ENCODE measurements at regions not wholly inside any gene's neighbourhood (a gene's known extent, or its start where the extent isn't known, plus 50 kb on each side); places are given as distances from the start of the nearest gene placed in this dataset.

- DNase-seq, result no peak
Observed at GRCh38 chr15:88378188-88378637, 89.0 kb downstream of the MRPL46 start.

DNA sequence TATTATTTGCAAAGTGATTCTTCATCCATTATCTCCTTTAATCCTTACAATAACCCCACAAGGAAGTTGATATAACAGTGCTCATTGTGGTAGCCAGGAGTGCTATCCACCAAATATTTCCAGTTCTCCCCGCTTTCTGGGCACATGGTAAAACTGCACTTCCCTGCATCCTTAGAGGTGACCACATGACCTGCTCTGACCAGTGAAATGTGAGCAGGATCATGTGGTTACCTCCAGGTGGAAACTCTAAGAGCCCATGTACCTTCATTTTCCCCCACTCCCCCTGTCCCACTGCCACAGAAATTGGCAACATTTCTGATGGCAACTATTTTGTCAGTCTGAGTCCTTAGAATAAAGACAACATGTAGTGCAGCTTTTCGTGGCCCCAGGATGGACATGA lies 89.7 kb downstream of the MRPL46 start:
- no peak for DNase-seq

GRCh38 chr15:88376574-88377174 lies 90.5 kb downstream of the MRPL46 start:
- DNase-seq, result no peak

- DNase-seq, result no peak
Observed at GRCh38 chr15:88375234-88375927, 91.8 kb downstream of the MRPL46 start.

GRCh38 chr15:88365124-88365523 lies 102.1 kb downstream of the MRPL46 start:
- no peak for DNase-seq

DNA sequence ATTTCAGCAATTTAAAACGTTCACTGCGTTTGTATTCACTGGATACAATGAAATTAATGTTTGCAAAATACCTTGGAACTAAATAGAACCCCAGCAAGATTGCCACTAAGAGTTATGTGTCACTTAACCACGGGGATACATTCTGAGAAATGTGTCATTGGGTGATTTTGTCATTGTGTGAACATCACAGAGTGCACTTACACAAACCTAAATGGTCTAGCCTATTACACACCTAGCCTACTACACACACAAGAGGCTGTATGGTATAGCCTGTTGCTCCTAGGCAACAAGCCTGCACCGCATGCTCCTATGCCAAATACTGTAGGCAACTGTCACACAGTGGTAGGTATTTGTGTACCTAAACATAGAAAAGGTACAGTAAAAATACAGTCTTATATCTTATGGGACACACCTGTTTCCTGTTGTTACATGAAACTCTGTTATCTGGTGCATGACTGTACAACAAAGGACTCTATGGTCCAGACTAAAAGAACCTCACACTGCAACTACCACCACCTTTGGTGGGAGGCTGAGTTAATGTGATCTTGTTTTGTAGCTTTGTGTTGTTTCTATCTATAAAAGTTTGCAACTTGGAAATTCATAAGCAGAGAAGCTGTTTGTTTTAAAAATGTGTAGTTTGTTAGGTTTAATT lies 92.2 kb upstream of the NTRK3 start:
- DNase-seq, result no peak

DNA sequence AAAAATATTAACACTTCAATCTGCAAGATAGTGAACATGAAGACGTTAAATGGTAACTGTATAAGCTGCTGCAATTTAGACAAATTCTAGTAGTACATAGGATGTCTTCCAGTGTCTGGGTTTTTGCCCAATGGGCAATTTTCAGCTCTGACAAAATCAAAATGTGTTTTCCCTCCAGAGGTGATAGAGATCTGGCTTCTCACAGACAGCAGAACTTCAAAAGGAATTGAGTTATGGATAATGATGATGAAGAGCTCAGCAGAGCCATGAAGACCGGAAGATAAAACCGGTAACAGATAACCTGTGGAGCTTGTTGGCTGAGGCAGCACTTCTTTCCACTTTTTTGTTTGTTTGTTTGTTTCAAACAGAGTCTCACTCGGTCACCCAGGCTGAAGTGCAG lies 89.4 kb upstream of the NTRK3 start:
- DNase-seq, result no peak

GRCh38 chr15:88344786-88345185 lies 88.2 kb upstream of the NTRK3 start:
- no peak for DNase-seq

DNA sequence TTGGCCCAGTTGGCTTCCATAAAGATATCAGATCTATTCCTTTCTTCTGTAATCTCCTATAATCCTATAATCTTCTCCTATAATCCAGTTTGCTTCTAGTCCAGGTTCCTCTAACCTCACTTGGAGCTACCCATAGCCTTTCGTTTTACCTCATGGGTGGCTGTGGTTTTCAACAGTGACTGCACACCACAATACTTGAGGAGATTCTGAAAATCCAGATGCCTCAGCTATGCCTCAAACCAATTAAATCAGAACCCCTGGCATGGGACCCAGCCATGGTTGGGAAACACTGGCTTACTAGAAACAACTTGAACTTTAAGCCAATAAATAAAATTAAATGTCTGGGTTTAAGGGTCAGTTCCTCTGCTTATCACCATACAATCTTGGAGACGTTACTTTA lies 86.1 kb upstream of the NTRK3 start:
- no peak for DNase-seq

DNA sequence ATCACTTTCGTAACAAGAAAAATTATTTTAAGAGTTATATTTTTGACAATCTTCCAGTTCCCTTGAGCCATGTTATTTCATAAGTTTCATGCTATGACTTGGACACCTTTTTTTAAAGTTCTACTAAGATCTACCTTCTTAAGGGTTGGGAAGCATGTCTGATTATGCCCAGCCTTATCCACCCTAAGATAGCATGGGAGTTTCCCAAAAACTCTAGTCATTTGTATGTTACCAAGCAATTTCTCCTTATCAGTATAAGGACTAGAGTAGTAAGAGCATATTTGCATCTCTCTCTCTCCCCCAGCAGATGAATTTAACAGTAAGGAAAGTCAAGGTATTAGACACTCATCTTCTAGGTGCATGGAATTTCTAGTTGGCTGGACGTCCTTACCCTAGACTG lies 85.1 kb upstream of the NTRK3 start:
- no peak for DNase-seq

- DNase-seq, result no peak
Observed at GRCh38 chr15:88341006-88341405, 84.5 kb upstream of the NTRK3 start.

- no peak for DNase-seq
Observed at GRCh38 chr15:88337993-88338392, 81.5 kb upstream of the NTRK3 start.

GRCh38 chr15:88335074-88335473 lies 78.5 kb upstream of the NTRK3 start:
- no peak for DNase-seq

DNA sequence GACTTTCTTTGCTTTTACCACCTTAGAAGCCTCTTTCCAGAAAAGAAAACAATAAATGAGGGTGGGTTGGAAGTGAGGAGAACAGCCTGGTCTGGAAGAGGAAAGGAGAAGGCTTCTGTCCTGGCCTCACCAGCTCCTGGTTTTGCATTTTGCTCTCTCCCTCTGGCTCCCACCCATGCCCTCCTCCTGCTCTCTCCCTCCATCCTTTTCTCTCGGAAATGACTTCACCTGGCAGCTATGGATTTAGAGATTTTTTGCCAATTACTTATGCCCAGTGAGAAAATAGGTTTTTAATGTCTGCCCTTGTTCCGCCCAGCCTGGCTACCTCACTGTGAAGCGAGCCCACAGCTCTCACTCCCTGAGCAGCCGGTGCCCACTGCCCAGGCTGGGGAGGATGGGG lies 77.9 kb upstream of the NTRK3 start:
- DNase-seq, result no peak

- peak in 2 of 5 donors; percentile 1 to 28 for DNase-seq
Observed at GRCh38 chr15:88331291-88331690, 74.8 kb upstream of the NTRK3 start.

DNA sequence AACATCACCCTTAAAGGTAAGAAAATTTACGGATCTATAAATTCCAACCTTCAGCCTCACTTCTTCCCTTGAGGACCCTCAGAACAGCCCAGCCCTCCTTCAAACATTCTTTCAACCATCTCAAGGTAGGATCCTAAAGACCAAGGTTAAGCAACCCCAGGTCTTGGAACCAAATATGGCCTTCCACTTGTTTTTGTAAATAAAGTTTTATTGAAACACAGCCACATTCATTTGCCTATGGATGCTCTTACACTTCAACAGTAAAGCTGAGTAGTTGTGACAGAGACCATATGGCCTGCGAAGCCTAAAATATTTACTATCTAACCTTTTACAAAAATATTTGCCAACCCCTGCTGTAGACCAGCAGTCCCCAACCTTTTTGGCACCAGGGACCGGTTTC lies 70.4 kb upstream of the NTRK3 start:
- no peak for DNase-seq

GRCh38 chr15:88324741-88325065 lies 68.2 kb upstream of the NTRK3 start:
- no peak for DNase-seq

DNA sequence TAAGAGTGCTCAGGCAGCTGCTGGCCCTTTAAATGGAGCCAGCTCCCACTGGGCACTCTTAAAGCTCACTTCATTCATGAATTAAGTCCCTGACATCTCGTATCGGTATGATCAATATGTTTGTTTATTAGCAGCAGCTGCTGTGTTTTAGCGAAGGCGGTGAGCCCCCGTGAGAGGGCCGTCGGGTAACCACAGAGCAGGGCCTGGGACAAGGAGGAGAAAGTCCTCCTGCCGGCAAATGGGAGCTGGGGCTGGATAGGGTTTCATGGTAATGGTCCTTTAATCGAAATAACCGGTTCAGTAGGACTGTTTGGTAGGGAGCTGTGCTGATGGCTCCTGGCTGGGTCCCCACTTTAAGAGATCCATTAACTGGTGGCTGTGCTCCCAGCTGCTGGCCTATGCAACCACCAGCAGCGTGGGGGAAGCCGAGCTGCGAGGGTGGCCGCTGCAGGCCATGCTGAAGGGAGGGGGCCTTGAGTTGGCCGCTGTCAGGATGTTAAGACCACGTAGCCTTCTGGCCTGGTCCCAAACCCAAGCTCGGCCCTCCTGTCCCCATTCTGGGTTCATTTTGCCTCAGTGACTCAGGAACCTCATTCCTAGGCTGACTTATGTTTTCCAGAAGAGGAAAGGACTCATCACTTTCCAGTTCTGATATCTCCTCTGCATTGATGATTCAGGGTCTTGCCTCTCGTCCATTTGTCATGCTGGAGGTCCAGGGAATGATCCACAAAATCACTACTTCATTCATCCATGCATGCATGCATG lies 67.6 kb upstream of the NTRK3 start:
- DNase-seq, result no peak

DNA sequence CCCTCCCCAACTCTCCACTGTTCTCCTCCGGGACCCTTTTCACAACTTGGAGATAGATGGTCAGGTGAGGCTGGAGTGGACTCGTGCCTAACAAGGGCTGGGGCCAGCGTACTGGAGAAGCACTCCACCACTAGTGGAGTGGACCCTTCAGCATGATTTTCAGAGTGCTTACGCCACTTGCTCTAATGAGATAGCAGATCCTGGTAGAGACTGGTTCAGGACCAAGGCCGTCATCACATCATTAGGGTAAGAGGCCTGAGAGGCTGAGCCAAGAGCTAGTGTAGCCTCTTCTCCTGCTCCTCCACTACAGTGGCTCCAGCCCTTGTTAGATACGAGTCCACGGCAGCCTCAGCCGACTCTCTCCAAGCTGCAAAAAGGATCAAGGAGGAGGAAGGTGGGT lies 66.9 kb upstream of the NTRK3 start:
- no peak for DNase-seq

DNA sequence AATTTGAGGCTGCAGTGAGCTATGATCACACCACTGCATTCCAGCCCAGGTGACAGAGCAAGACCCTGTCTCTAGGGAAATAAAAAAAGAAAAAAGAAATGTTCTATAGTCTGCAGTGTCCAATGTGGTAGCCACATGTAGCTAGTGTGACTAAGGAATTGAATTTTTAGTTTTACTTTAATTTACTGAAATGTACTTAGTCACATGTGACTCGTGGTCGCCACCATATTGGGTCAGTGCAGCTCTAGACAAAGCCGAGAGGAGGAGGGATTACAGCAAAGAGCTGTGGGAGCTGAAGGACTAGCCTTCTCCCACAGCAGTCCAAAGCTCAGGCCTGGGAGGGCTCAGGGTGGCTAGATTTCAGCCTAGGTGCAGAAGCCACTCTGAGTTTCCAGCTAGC lies 65.9 kb upstream of the NTRK3 start:
- DNase-seq, result no peak

GRCh38 chr15:88321271-88321670 lies 64.7 kb upstream of the NTRK3 start:
- DNase-seq, result no peak

DNA sequence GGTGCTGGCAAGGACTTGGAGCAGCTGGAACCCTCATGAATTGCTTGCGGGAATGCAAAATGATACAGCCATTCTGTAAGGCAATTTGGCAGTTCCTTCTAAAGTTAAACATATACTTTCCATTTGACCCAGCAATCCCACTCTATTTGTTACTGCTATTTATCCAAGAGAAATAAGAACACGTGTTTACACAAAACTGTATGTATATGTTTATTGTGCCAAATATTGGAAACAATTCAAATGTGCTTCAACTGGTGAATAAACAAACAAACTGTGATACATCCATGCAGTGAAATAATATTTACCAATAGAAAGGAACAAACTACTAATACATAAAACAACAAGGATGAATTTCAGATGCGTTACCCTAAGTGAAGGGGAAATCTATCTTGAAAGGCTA lies 60.0 kb upstream of the NTRK3 start:
- no peak for DNase-seq

DNA sequence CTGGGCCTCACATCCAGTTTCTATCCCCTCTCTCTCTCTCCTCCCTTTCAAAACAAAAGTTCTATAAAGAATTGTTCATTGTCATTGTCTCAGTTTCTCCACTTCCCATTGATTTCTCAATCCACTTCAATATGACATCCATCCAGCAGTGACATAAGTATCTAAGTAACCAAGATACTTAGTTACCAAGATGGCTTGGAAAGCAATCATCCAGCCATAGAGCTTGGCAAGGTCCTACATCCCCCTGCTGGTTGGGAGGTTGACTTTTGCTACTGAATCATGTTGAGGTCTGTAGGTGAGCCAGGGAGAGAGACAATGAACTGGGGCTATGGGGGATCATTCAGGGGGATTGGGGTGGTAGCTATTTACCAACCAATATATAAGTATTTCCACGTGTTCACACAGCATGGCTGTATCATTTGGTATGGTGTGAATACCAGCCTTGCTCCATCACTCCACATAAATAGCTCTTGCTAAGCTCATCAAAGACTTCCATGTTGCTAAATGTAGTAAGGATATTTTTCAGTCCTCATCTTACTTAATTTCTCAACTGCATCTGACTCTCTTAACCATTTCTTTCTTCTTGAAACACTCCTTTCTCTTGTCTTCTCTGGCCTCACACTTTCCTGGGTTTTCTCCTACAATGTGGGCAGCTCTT lies 58.8 kb upstream of the NTRK3 start:
- DNase-seq, result no peak

All from T-helper 1 cell (primary cell).